H9 (cell line): ENCODE measurements at regions not wholly inside any gene's neighbourhood (a gene's known extent, or its start where the extent isn't known, plus 50 kb on each side); places are given as distances from the start of the nearest gene placed in this dataset.
"Not testable (repeated sequence)": the region's sequence is repeated elsewhere in the genome, so short reads cannot be mapped to it uniquely, and the experiment has no call there.

Experiments
- DNase-seq: peaks from one replicate; pipeline ENCODE4 v3.0.0-alpha.2; 2017
- H2AFZ ChIP-seq: one replicate; pipeline ENCODE4 v1.6.1; 2013; ENCODE audit warnings: mild to moderate bottlenecking, low read length, control low read depth, moderate library complexity
- H2AK5ac ChIP-seq: 2 replicates; pipeline ENCODE4 v1.6.1; 2013; ENCODE audit warnings: low read length, control low read depth, mixed read lengths; ENCODE audit not compliant: insufficient read length
- H2BK120ac ChIP-seq: one replicate; pipeline ENCODE4 v1.6.1; 2013; ENCODE audit warnings: low read depth, mild to moderate bottlenecking, low read length, control low read depth, inconsistent platforms; ENCODE audit not compliant: poor library complexity, severe bottlenecking
- H2BK12ac ChIP-seq: 2 replicates; pipeline ENCODE4 v1.6.1; 2013; ENCODE audit warnings: low read length, control low read depth, mixed read lengths, low read depth; ENCODE audit not compliant: insufficient read length
- H2BK15ac ChIP-seq: 2 replicates; pipeline ENCODE4 v1.6.1; 2013; ENCODE audit warnings: low read depth, low read length, control low read depth
- H2BK20ac ChIP-seq: one replicate; pipeline ENCODE4 v1.6.1; 2013; ENCODE audit warnings: low read depth, mild to moderate bottlenecking, low read length, control low read depth, inconsistent platforms; ENCODE audit not compliant: poor library complexity, severe bottlenecking
- H2BK5ac ChIP-seq: 2 replicates; pipeline ENCODE4 v1.6.1; 2013; ENCODE audit warnings: low read length, control low read depth, mixed read lengths; ENCODE audit not compliant: insufficient read length
- H3K14ac ChIP-seq: 2 replicates; pipeline ENCODE4 v1.6.1; 2013; ENCODE audit warnings: low read length, control low read depth; ENCODE audit not compliant: insufficient read depth
- H3K18ac ChIP-seq: 2 replicates; pipeline ENCODE4 v1.6.1; 2013; ENCODE audit warnings: low read depth, mild to moderate bottlenecking, mixed read lengths, low read length, control low read depth; ENCODE audit not compliant: insufficient read length
- H3K23ac ChIP-seq: 2 replicates; pipeline ENCODE4 v1.6.1; 2013; ENCODE audit warnings: low read length, control low read depth, mixed read lengths, low read depth; ENCODE audit not compliant: insufficient read length
- H3K23me2 ChIP-seq: 2 replicates; pipeline ENCODE4 v1.6.1; 2013; ENCODE audit warnings: low read depth, mild to moderate bottlenecking, mixed read lengths, low read length, control low read depth; ENCODE audit not compliant: insufficient read length, poor library complexity, severe bottlenecking
- H3K27ac ChIP-seq: 2 replicates; pipeline ENCODE4 v1.5.1; 2013; ENCODE audit warnings: low read length, control low read depth, mixed read lengths, low read depth; ENCODE audit not compliant: insufficient read length
- H3K27me3 ChIP-seq: 2 replicates; pipeline ENCODE4 v1.6.1; 2013; ENCODE audit warnings: low read length, control low read depth, inconsistent platforms; ENCODE audit not compliant: insufficient read depth
- H3K4ac ChIP-seq: 2 replicates; pipeline ENCODE4 v1.6.1; 2013; ENCODE audit warnings: low read depth, mild to moderate bottlenecking, control low read depth, inconsistent platforms, low read length, moderate library complexity
- H3K4me1 ChIP-seq: 2 replicates; pipeline ENCODE4 v1.6.1; 2013; ENCODE audit warnings: low read length, control low read depth, inconsistent platforms; ENCODE audit not compliant: insufficient read depth
- H3K4me2 ChIP-seq: 2 replicates; pipeline ENCODE4 v1.6.1; 2013; ENCODE audit warnings: low read length, control low read depth, mixed read lengths; ENCODE audit not compliant: insufficient read length, insufficient read depth
- H3K56ac ChIP-seq: 2 replicates; pipeline ENCODE4 v1.6.1; 2013; ENCODE audit warnings: low read depth, mild to moderate bottlenecking, mixed read lengths, low read length, control low read depth; ENCODE audit not compliant: insufficient read length
- H3K79me1 ChIP-seq: 2 replicates; pipeline ENCODE4 v1.6.1; 2013; ENCODE audit warnings: low read depth, mild to moderate bottlenecking, moderate library complexity, low read length, control low read depth, inconsistent platforms; ENCODE audit not compliant: insufficient read depth, poor library complexity, severe bottlenecking
- H3K79me2 ChIP-seq: 2 replicates; pipeline ENCODE4 v1.6.1; 2013; ENCODE audit warnings: low read length, control low read depth, inconsistent platforms; ENCODE audit not compliant: insufficient read depth
- H3K9ac ChIP-seq: 2 replicates; pipeline ENCODE4 v1.6.1; 2013; ENCODE audit warnings: low read length, control low read depth, mixed read lengths; ENCODE audit not compliant: insufficient read length; ENCODE audit errors: extremely low read depth
- H3K9me3 ChIP-seq: one replicate; pipeline ENCODE4 v1.6.1; 2013; ENCODE audit warnings: low read depth, low read length, inconsistent platforms; ENCODE audit not compliant: control insufficient read depth
- H3T11ph ChIP-seq: one replicate; pipeline ENCODE4 v1.6.1; 2013; ENCODE audit warnings: mild to moderate bottlenecking, low read length, control low read depth, inconsistent platforms
- H4K20me1 ChIP-seq: one replicate; pipeline ENCODE4 v1.6.1; 2013; ENCODE audit not compliant: control insufficient read depth, insufficient read length, insufficient read depth
- H4K5ac ChIP-seq: 2 replicates; pipeline ENCODE4 v1.6.1; 2013; ENCODE audit warnings: low read depth, mild to moderate bottlenecking, mixed read lengths, low read length, control low read depth; ENCODE audit not compliant: insufficient read length
- H4K8ac ChIP-seq: replicated peaks from 2 replicates; pipeline ENCODE4 v1.6.1; 2013; ENCODE audit warnings: low read length, control low read depth, mixed read lengths, low read depth; ENCODE audit not compliant: insufficient read length
- H4K91ac ChIP-seq: 2 replicates; pipeline ENCODE4 v1.6.1; 2013; ENCODE audit warnings: low read depth, mild to moderate bottlenecking, moderate library complexity, mixed read lengths, low read length, control low read depth; ENCODE audit not compliant: insufficient read length
- H3K27ac Mint-ChIP-seq, 3 experiments: 2 replicates in 2 of 3; 3 replicates in 1 of 3; pipeline ENCODE4 v1.8.0; 2020 to 2021; ENCODE audit warnings: mixed read lengths in 3 of 3, mild to moderate bottlenecking in 1 of 3, moderate library complexity in 1 of 3
- H3K27me3 Mint-ChIP-seq: 2 replicates; pipeline ENCODE4 v1.8.0; 2021; ENCODE audit warnings: low read depth, mild to moderate bottlenecking, moderate library complexity, mixed read lengths
- H3K36me3 Mint-ChIP-seq, 3 experiments: 2 replicates in 2 of 3; 3 replicates in 1 of 3; pipeline ENCODE4 v1.8.0; 2020 to 2021; ENCODE audit warnings: low read depth in 3 of 3, mixed read lengths in 3 of 3; ENCODE audit not compliant: insufficient read depth in 1 of 3
- H3K4me1 Mint-ChIP-seq, 2 experiments: 2 replicates each; pipeline ENCODE4 v1.8.0; 2020; ENCODE audit warnings: mixed read lengths in 2 of 2
- H3K4me3 Mint-ChIP-seq, 2 experiments: 2 replicates in 1 of 2; 3 replicates in 1 of 2; pipeline ENCODE4 v1.8.0; 2020 to 2021; ENCODE audit warnings: mild to moderate bottlenecking in 2 of 2, mixed read lengths in 2 of 2, moderate library complexity in 1 of 2
- H3K9me3 Mint-ChIP-seq, 2 experiments: 2 replicates in 1 of 2; 3 replicates in 1 of 2; pipeline ENCODE4 v1.8.0; 2020; ENCODE audit warnings: mild to moderate bottlenecking in 2 of 2, mixed read lengths in 2 of 2, moderate library complexity in 1 of 2
- WGBS: extraction: QIAGEN DNeasy Blood & Tissue Kit; methylation state at CpG from one replicate; pipeline ENCODE4 v1.1.7; 2013; ENCODE audit warnings: missing lambda C conversion rate, low lambda C conversion rate, mixed read lengths; ENCODE audit not compliant: insufficient read length; ENCODE audit errors: extremely low coverage; 5-methylcytosine and 5-hydroxymethylcytosine counted together

DNA sequence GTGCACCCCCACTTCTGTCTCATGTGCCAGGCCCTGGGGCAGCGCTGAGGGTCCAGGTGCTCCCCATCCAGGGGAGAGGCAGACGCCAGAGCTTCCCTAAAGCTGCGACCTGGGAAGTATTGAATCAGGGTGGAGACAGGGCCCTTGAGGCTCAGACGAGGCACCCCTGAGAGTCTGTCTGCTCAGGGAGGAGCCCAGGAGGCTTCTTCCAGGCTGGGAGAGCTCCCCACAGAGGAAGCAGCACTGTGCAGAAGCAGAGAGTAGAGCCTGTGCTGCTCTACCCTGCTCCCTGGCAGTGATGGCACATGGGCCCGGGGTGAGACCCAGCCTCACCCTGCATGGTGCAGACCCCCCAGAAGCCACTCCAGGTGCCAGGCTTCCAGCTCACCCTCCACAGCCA, 116.3 kb upstream of the MTLN start:
- H3K27ac ChIP-seq, H3K4me3 Mint-ChIP-seq, H3K23ac ChIP-seq, H3K79me1 ChIP-seq, H3K4ac ChIP-seq, H4K5ac ChIP-seq, H3K56ac ChIP-seq, H2BK5ac ChIP-seq, H3K27me3 ChIP-seq, H3K14ac ChIP-seq, H3K18ac ChIP-seq, H2AFZ ChIP-seq, H3K9ac ChIP-seq, H2BK12ac ChIP-seq, H2BK15ac ChIP-seq, H4K91ac ChIP-seq, H3K79me2 ChIP-seq, H3K9me3 Mint-ChIP-seq, H3K27me3 Mint-ChIP-seq, H3K4me2 ChIP-seq, H3K23me2 ChIP-seq, H4K8ac ChIP-seq, H3K4me1 ChIP-seq, H3K36me3 Mint-ChIP-seq, H2AK5ac ChIP-seq, H3K9me3 ChIP-seq, H3T11ph ChIP-seq, H3K27ac Mint-ChIP-seq, H3K4me1 Mint-ChIP-seq, H2BK120ac ChIP-seq, H4K20me1 ChIP-seq, H2BK20ac ChIP-seq: not testable (repeated sequence)
- WGBS: no CpG with 5 or more reads among the region's 5 CpGs
- DNase-seq: peak; percentile 21

DNA sequence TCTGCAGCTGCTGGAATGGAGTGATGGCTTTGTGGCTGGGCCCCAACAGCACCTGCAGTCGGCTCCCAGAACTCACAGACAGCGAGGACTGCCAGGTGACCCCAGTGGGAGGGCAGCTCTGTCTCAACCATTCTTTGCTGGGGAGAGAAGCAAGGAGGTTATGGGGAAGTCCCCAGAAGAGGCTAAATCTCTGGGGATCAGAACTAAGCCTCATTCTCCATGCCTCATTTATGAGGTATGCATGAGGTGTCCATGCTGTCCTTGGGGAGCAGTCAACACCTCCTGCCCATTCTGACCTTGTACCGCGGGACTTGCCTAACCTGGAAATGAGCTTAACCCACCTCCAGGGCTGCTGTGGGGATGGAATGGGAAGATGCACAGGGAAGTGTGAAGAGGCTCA, 111.5 kb upstream of the MTLN start:
- H4K8ac ChIP-seq, H3K56ac ChIP-seq, H3K4ac ChIP-seq, H3K27me3 Mint-ChIP-seq, H3K23ac ChIP-seq, H4K5ac ChIP-seq, H2BK5ac ChIP-seq, H3K9me3 Mint-ChIP-seq, H3K4me1 Mint-ChIP-seq, H3K79me2 ChIP-seq, H3K79me1 ChIP-seq, H3K27ac ChIP-seq, H3T11ph ChIP-seq, H3K4me2 ChIP-seq, H2BK120ac ChIP-seq, H3K4me3 Mint-ChIP-seq, H3K18ac ChIP-seq, H2AK5ac ChIP-seq, H3K4me1 ChIP-seq, H3K23me2 ChIP-seq, H3K27ac Mint-ChIP-seq, H4K20me1 ChIP-seq, H2BK20ac ChIP-seq, H2AFZ ChIP-seq, DNase-seq, H2BK15ac ChIP-seq, H3K27me3 ChIP-seq, H3K9ac ChIP-seq, H4K91ac ChIP-seq, H3K9me3 ChIP-seq, H3K14ac ChIP-seq, H3K36me3 Mint-ChIP-seq, H2BK12ac ChIP-seq: not testable (repeated sequence)
- no CpG with 5 or more reads among the region's 4 CpGs for WGBS

DNA sequence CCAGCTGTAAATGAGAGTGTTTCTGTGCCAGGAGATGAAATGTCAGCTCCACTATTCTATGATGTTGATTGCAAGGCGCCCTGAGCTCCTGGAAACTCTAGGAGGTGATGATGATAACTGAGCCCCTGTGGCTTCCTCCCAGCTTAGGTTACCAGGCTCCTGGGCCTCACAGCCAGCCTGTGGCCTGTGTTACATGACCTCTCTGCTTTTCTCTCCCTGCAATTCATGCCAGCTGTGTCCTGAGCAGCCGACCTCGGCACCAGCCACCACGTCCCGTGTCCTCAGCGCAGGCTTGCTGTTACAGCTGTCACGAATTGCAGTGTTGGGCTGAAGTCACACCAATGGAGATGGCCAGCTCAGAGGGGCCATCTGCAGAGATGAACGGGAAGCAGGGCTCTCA, 110.2 kb upstream of the MTLN start:
- not testable (repeated sequence) for H2BK15ac ChIP-seq, H3K27me3 Mint-ChIP-seq, H3K4me3 Mint-ChIP-seq, H3K79me2 ChIP-seq, H3K9me3 ChIP-seq, H4K5ac ChIP-seq, H3K18ac ChIP-seq, H3K4me2 ChIP-seq, H3K9me3 Mint-ChIP-seq, H2BK120ac ChIP-seq, H3K4me1 ChIP-seq, H3K23me2 ChIP-seq, H3K4ac ChIP-seq, H3K9ac ChIP-seq, DNase-seq, H4K91ac ChIP-seq, H3K23ac ChIP-seq, H4K20me1 ChIP-seq, H3K79me1 ChIP-seq, H2AFZ ChIP-seq, H3K56ac ChIP-seq, H2AK5ac ChIP-seq, H3K36me3 Mint-ChIP-seq, H3T11ph ChIP-seq, H3K27me3 ChIP-seq, H2BK12ac ChIP-seq, H3K27ac ChIP-seq, H2BK20ac ChIP-seq, H2BK5ac ChIP-seq, H4K8ac ChIP-seq, H3K14ac ChIP-seq, H3K4me1 Mint-ChIP-seq, H3K27ac Mint-ChIP-seq
- no CpG with 5 or more reads among the region's 8 CpGs for WGBS
